Activated gamma-delta T cell treated with anti-CD3 and anti-CD28 coated beads, Interleukin-2, amount 50 U/mL, for 16 hours (primary cell): ENCODE measurements at regions not wholly inside any gene's neighbourhood (a gene's known extent, or its start where the extent isn't known, plus 50 kb on each side); places are given as distances from the start of the nearest gene placed in this dataset.

Experiments
- DNase-seq: peaks from one replicate; pipeline ENCODE4 v3.0.0-alpha.2; 2020; ENCODE audit warnings: low read depth

GRCh38 chr2:217521820-217522219, 481.0 kb downstream of the TNS1 start:
- DNase-seq: no peak

- no peak for DNase-seq
These were observed 482.3 kb downstream of the TNS1 start for GRCh38 chr2:217520356-217521010.

GRCh38 chr2:217517402-217517801, 485.4 kb downstream of the TNS1 start:
- no peak for DNase-seq

GRCh38 chr2:217515615-217516309, 487.0 kb downstream of the TNS1 start:
- no peak for DNase-seq

GRCh38 chr2:217513258-217513657, 489.5 kb downstream of the TNS1 start:
- DNase-seq: no peak

GRCh38 chr2:217512728-217513127, 490.1 kb downstream of the TNS1 start:
- DNase-seq: no peak

GRCh38 chr2:217512259-217512658, 490.5 kb downstream of the TNS1 start:
- DNase-seq: no peak

GRCh38 chr2:217511850-217512249, 490.9 kb downstream of the TNS1 start:
- DNase-seq: no peak

GRCh38 chr2:217510771-217511291, 492.0 kb downstream of the TNS1 start:
- no peak for DNase-seq

- DNase-seq: no peak
These were observed 497.5 kb downstream of the TNS1 start for GRCh38 chr2:217505303-217505702.

GRCh38 chr2:217501887-217502286, 500.9 kb downstream of the TNS1 start:
- DNase-seq: no peak

GRCh38 chr2:217497843-217498377, 504.9 kb downstream of the TNS1 start:
- no peak for DNase-seq

GRCh38 chr2:217494557-217494956, 508.2 kb downstream of the TNS1 start:
- DNase-seq: no peak

GRCh38 chr2:217491271-217491670, 511.5 kb downstream of the TNS1 start:
- no peak for DNase-seq

- no peak for DNase-seq
These were observed 513.4 kb downstream of the TNS1 start for GRCh38 chr2:217489145-217489960.

GRCh38 chr2:217484046-217484445, 518.7 kb downstream of the TNS1 start:
- DNase-seq: no peak

GRCh38 chr2:217482056-217482710, 520.6 kb downstream of the TNS1 start:
- no peak for DNase-seq

- DNase-seq: no peak
These were observed 521.2 kb downstream of the TNS1 start for GRCh38 chr2:217481577-217481976.

- DNase-seq: no peak
These were observed 523.2 kb downstream of the TNS1 start for GRCh38 chr2:217479566-217479965.

- DNase-seq: no peak
These were observed 523.9 kb downstream of the TNS1 start for GRCh38 chr2:217478831-217479455.

GRCh38 chr2:217477583-217477982, 525.2 kb downstream of the TNS1 start:
- DNase-seq: no peak
